Peyer's patch (tissue), 4 donors: ENCODE measurements at regions not wholly inside any gene's neighbourhood (a gene's known extent, or its start where the extent isn't known, plus 50 kb on each side); places are given as distances from the start of the nearest gene placed in this dataset.

ENCODE experiments used
- DNase-seq, 3 donors: peaks; one replicate each; pipeline ENCODE4 v3.0.0-alpha.2; 2017 to 2019
- H3K27ac ChIP-seq, 4 donors: fragments of 200-600 bp; sonication (generic); one replicate each; pipeline ENCODE4 v1.5.1; 2016 to 2019
- H3K27me3 ChIP-seq, 2 donors: fragments of 200-600 bp; sonication (generic); one replicate each; pipeline ENCODE4 v1.5.1; 2019
- H3K36me3 ChIP-seq, 3 donors: fragments of 200-600 bp; sonication (generic); one replicate each; pipeline ENCODE4 v1.5.1; 2016 to 2019
- H3K4me1 ChIP-seq, 4 donors: fragments of 200-600 bp; sonication (generic); one replicate each; pipeline ENCODE4 v1.5.1; 2016 to 2019
- H3K4me3 ChIP-seq, 4 donors: fragments of 200-600 bp; sonication (generic); 1 replicate in 3 of 4; 2 replicates in 1 of 4; pipeline ENCODE4 v1.5.1; 2016 to 2019; ENCODE audit warnings: mild to moderate bottlenecking in 1 of 4
- H3K9me3 ChIP-seq, 4 donors: fragments of 200-600 bp; sonication (generic); one replicate each; pipeline ENCODE4 v1.5.1; 2016 to 2019; ENCODE audit warnings: mild to moderate bottlenecking in 1 of 4
- CTCF ChIP-seq, 6 experiments: fragments of 450-650 bp in 4 of 6; fragments of 200-600 bp in 2 of 6; sonication (generic) in 1 of 6; IDR thresholded peaks; one replicate each; pipeline ENCODE4 v1.5.1; 2017 to 2019; ENCODE audit warnings: antibody characterized with exemption in 6 of 6, mild to moderate bottlenecking in 3 of 6, moderate library complexity in 1 of 6
- POLR2A ChIP-seq, 2 donors: fragments of 450-650 bp; IDR thresholded peaks; one replicate each; pipeline ENCODE4 v1.5.1; 2017; ENCODE audit warnings: antibody characterized with exemption in 2 of 2, mild to moderate bottlenecking in 2 of 2, moderate library complexity in 2 of 2

GRCh38 chr2:150147889-150148683 lies 339.4 kb downstream of the RND3 start:
- Histone ChIP-seq H3K9me3 (peaks cover 0 to 18% (median 0%) of the 10 kb centered on the region in 4 donors), H3K27me3 (no peaks in the 10 kb centered on the region), H3K4me3 (no peak overlapping the region), H3K4me1 (peaks cover 0 to 4% (median 0%) of the 10 kb centered on the region in 4 donors), H3K36me3 (no peaks in the 10 kb centered on the region), H3K27ac (no peak overlapping the region)
- no peak for TF ChIP-seq CTCF (IDR thresholded peaks at IDR 0.05)
- no peak for TF ChIP-seq POLR2A (IDR thresholded peaks at IDR 0.05)
- DNase-seq: no peak

- no peak for TF ChIP-seq POLR2A (IDR thresholded peaks at IDR 0.05)
- no peak for TF ChIP-seq CTCF (IDR thresholded peaks at IDR 0.05)
- no peaks in the 10 kb centered on the region for H3K36me3 ChIP-seq
- H3K9me3 ChIP-seq: peaks cover 0 to 18% (median 0%) of the 10 kb centered on the region in 4 donors
- no peaks in the 10 kb centered on the region for H3K27me3 ChIP-seq
- DNase-seq: no peak
- no peaks in the 10 kb centered on the region for H3K4me1 ChIP-seq
- H3K27ac ChIP-seq: no peak overlapping the region
- no peak overlapping the region for H3K4me3 ChIP-seq
These were observed 340.6 kb downstream of the RND3 start for GRCh38 chr2:150146879-150147278.

GRCh38 chr2:150145299-150145692 lies 342.2 kb downstream of the RND3 start:
- peaks cover 0 to 18% (median 0%) of the 10 kb centered on the region in 4 donors for H3K9me3 ChIP-seq
- no peak overlapping the region for H3K27ac ChIP-seq
- no peak overlapping the region for H3K4me3 ChIP-seq
- no peaks in the 10 kb centered on the region for H3K27me3 ChIP-seq
- no peaks in the 10 kb centered on the region for H3K4me1 ChIP-seq
- TF ChIP-seq CTCF (IDR thresholded peaks at IDR 0.05) (no peak), POLR2A (IDR thresholded peaks at IDR 0.05) (no peak)
- DNase-seq: no peak
- H3K36me3 ChIP-seq: no peaks in the 10 kb centered on the region

- Histone ChIP-seq H3K4me1 (no peaks in the 10 kb centered on the region), H3K9me3 (peaks cover 0 to 18% (median 0%) of the 10 kb centered on the region in 4 donors), H3K36me3 (no peaks in the 10 kb centered on the region), H3K4me3 (no peak overlapping the region), H3K27ac (no peak overlapping the region), H3K27me3 (no peaks in the 10 kb centered on the region)
- no peak for DNase-seq
- TF ChIP-seq POLR2A (IDR thresholded peaks at IDR 0.05) (no peak), CTCF (IDR thresholded peaks at IDR 0.05) (no peak)
These were observed 342.7 kb downstream of the RND3 start for GRCh38 chr2:150144546-150145298.

- Histone ChIP-seq H3K36me3 (no peaks in the 10 kb centered on the region), H3K4me3 (no peak overlapping the region), H3K27ac (no peak overlapping the region), H3K27me3 (no peaks in the 10 kb centered on the region), H3K4me1 (no peaks in the 10 kb centered on the region), H3K9me3 (peaks cover 0 to 18% (median 0%) of the 10 kb centered on the region in 4 donors)
- no peak for DNase-seq
- TF ChIP-seq CTCF (IDR thresholded peaks at IDR 0.05) (no peak), POLR2A (IDR thresholded peaks at IDR 0.05) (no peak)
These were observed 344.4 kb downstream of the RND3 start for GRCh38 chr2:150143087-150143536.
